PC-3 (cell line): ENCODE measurements at regions not wholly inside any gene's neighbourhood (a gene's known extent, or its start where the extent isn't known, plus 50 kb on each side); places are given as distances from the start of the nearest gene placed in this dataset.

Experiments used
- ATAC-seq: fragments of 200-7000 bp; cut with Tn5 transposase; 2 replicates; pipeline ENCODE4 v1.9.1; 2020; ENCODE audit warnings: mild to moderate bottlenecking, moderate library complexity
- BruUV-seq: library from RNA; stranded (reverse); fragments of 400-500 nt; replicated peaks from 2 replicates; lab custom pipeline; 2021; lab: Mats Ljungman, UMichigan
- CTCF ChIA-PET: fragments of 300-600 bp; sonication (Branson Sonifier 250); formaldehyde crosslinking; loops from one replicate; lab custom pipeline; 2022; ENCODE audit warnings: antibody characterized with exemption; lab: Charles Lee
- POLR2A ChIA-PET: fragments of 300-600 bp; sonication (Branson Sonifier 250); formaldehyde crosslinking; loops from one replicate; lab custom pipeline; 2022; ENCODE audit warnings: antibody characterized with exemption; ENCODE audit not compliant: unreplicated experiment; lab: Charles Lee
- DNase-seq: peaks from one replicate; pipeline ENCODE4 v3.0.0-alpha.2; 2015
- H2AFZ ChIP-seq: fragments of 300-600 bp; sonication (generic); 2 replicates; pipeline ENCODE4 v1.6.0; 2016; ENCODE audit warnings: antibody characterized with exemption, low read length
- H3F3A ChIP-seq: fragments of 300-600 bp; sonication (generic); one replicate; pipeline ENCODE4 v1.6.0; 2017; ENCODE audit warnings: antibody characterized with exemption, low read length, control low read depth, mild to moderate bottlenecking; ENCODE audit not compliant: unreplicated experiment
- H3K27ac ChIP-seq: fragments of 300-600 bp; sonication (generic); 2 replicates; pipeline ENCODE4 v1.5.1; 2016; ENCODE audit warnings: mild to moderate bottlenecking, low read length
- H3K27me3 ChIP-seq: fragments of 300-600 bp; sonication (generic); 2 replicates; pipeline ENCODE4 v1.6.1; 2016; ENCODE audit warnings: low read length, mixed read lengths
- H3K36me3 ChIP-seq: fragments of 300-600 bp; sonication (generic); 2 replicates; pipeline ENCODE4 v1.6.1; 2016; ENCODE audit warnings: low read depth, mixed run types, low read length, mixed read lengths
- H3K4me1 ChIP-seq: fragments of 300-600 bp; sonication (generic); 2 replicates; pipeline ENCODE4 v1.5.1; 2016; ENCODE audit warnings: low read length; ENCODE audit not compliant: insufficient read depth
- H3K4me2 ChIP-seq: fragments of 300-600 bp; sonication (generic); 2 replicates; pipeline ENCODE4 v1.6.0; 2016; ENCODE audit warnings: low read length
- H3K4me3 ChIP-seq: fragments of 300-600 bp; sonication (generic); 2 replicates; pipeline ENCODE4 v1.5.1; 2016; ENCODE audit warnings: mild to moderate bottlenecking, low read length, mixed read lengths
- H3K79me2 ChIP-seq: fragments of 300-600 bp; sonication (generic); 2 replicates; pipeline ENCODE4 v1.6.1; 2017; ENCODE audit warnings: low read length, mixed read lengths
- H3K9ac ChIP-seq: fragments of 300-600 bp; sonication (generic); 2 replicates; pipeline ENCODE4 v1.6.0; 2016; ENCODE audit warnings: mild to moderate bottlenecking, low read length
- H3K9me2 ChIP-seq: fragments of 300-600 bp; sonication (generic); replicated peaks from 2 replicates; pipeline ENCODE4 v1.6.1; 2016; ENCODE audit warnings: mixed run types, low read length, mixed read lengths
- H3K9me3 ChIP-seq: fragments of 300-600 bp; sonication (generic); 2 replicates; pipeline ENCODE4 v1.6.1; 2016; ENCODE audit warnings: low read length, mixed read lengths
- H4K20me1 ChIP-seq: fragments of 300-600 bp; sonication (generic); 2 replicates; pipeline ENCODE4 v1.6.1; 2016; ENCODE audit warnings: low read length, mixed read lengths
- CTCF ChIP-seq: fragments of 300-600 bp; sonication (generic); conservative IDR thresholded peaks from 2 replicates; pipeline ENCODE4 v1.5.1; 2017; ENCODE audit warnings: antibody characterized with exemption, low read depth, mild to moderate bottlenecking, low read length
- EZH2 ChIP-seq: fragments of 300-600 bp; sonication (generic); IDR thresholded peaks from one replicate; pipeline ENCODE4 v1.6.1; 2017; ENCODE audit warnings: antibody characterized with exemption, mild to moderate bottlenecking, low read length; ENCODE audit not compliant: unreplicated experiment
- EZH2phosphoT487 ChIP-seq: fragments of 300-600 bp; sonication (generic); IDR thresholded peaks from 2 replicates; pipeline ENCODE4 v1.6.1; 2018; ENCODE audit warnings: mild to moderate bottlenecking, antibody characterized with exemption, low read length, borderline replicate concordance
- intact Hi-C: fragments of 100-400 bp; cut with micrococcal nuclease; formaldehyde crosslinking; loops from 2 replicates; pipeline ENCODE4 v1.9.0; 2023

GRCh38 chr3:5056111-5056391 lies 66.0 kb upstream of the ARL8B start:
- Histone ChIP-seq H4K20me1 (no peaks in the 10 kb centered on the region), H3K36me3 (no peaks in the 10 kb centered on the region), H3K9me2 (no peaks in the 10 kb centered on the region), H3K27me3 (no peaks in the 10 kb centered on the region), H3K4me2 (no peak overlapping the region), H3K9me3 (no peaks in the 10 kb centered on the region), H3K27ac (no peak overlapping the region), H3K4me1 (peaks cover 16% of the 10 kb centered on the region), H2AFZ (no peak overlapping the region), H3K4me3 (no peak overlapping the region), H3K9ac (no peak overlapping the region), H3K79me2 (no peaks in the 10 kb centered on the region), H3F3A (no peaks in the 10 kb centered on the region)
- TF ChIP-seq CTCF (no peak), EZH2phosphoT487 (no peak), EZH2 (no peak)
- DNase-seq (no peak), ATAC-seq (no peak)
- intact Hi-C loops = loop anchor here (5.0 kb wide), 1 partner anchor 384 kb away; no protein-coding TSS in a partner anchor
- no TSS peak for BruUV-seq
- ChIA-PET POLR2A (no interaction called here), CTCF (no interaction called here)

- Histone ChIP-seq H3K79me2 (no peaks in the 10 kb centered on the region), H3K9ac (no peak overlapping the region), H4K20me1 (no peaks in the 10 kb centered on the region), H3K27ac (no peak overlapping the region), H3K4me1 (peaks cover 16% of the 10 kb centered on the region), H3K4me2 (peak overlapping the region; percentile 47), H3K9me3 (no peaks in the 10 kb centered on the region), H2AFZ (no peak overlapping the region), H3F3A (no peaks in the 10 kb centered on the region), H3K9me2 (no peaks in the 10 kb centered on the region), H3K27me3 (no peaks in the 10 kb centered on the region), H3K36me3 (no peaks in the 10 kb centered on the region), H3K4me3 (no peak overlapping the region)
- no peak for DNase-seq
- ChIA-PET CTCF (interaction anchor here (1.0 to 1.9 kb wide), 5 partner anchors 10 to 345 kb away, joined by 3 to 21 read pairs (median 5); no protein-coding TSS in a partner anchor), POLR2A (interaction anchor here (0.7 kb wide), 1 partner anchor 78 kb away, joined by 6 read pairs; the partner anchor contains the start of gene BHLHE40)
- TF ChIP-seq EZH2phosphoT487 = no peak
- TF ChIP-seq EZH2 = no peak
- ATAC-seq = no peak
- BruUV-seq = no TSS peak
- intact Hi-C loops = loop anchor here (1.0 to 5.0 kb wide), 4 partner anchors 30 to 385 kb away; no protein-coding TSS in a partner anchor
These were observed 64.8 kb upstream of the ARL8B start for GRCh38 chr3:5057272-5057671.

- H3K36me3 ChIP-seq = no peaks in the 10 kb centered on the region
- no peaks in the 10 kb centered on the region for H3K9me3 ChIP-seq
- no peaks in the 10 kb centered on the region for H3K79me2 ChIP-seq
- peak; percentile 95 for DNase-seq
- no peaks in the 10 kb centered on the region for H4K20me1 ChIP-seq
- POLR2A ChIA-PET = interaction anchor here (0.7 kb wide), 1 partner anchor 79 kb away, joined by 6 read pairs; the partner anchor contains the start of gene BHLHE40
- H3K9me2 ChIP-seq = no peaks in the 10 kb centered on the region
- peak; percentile 98 for ATAC-seq
- peak overlapping the region; percentile 47 for H3K4me2 ChIP-seq
- no TSS peak for BruUV-seq
- no peak overlapping the region for H2AFZ ChIP-seq
- intact Hi-C loops = loop anchor here (1.0 to 5.0 kb wide), 6 partner anchors 31 to 402 kb away; no protein-coding TSS in a partner anchor
- H3K4me1 ChIP-seq = peaks cover 16% of the 10 kb centered on the region
- H3K27me3 ChIP-seq = no peaks in the 10 kb centered on the region
- no peak overlapping the region for H3K9ac ChIP-seq
- H3K27ac ChIP-seq = peak overlapping the region; percentile 27
- no peak overlapping the region for H3K4me3 ChIP-seq
- CTCF ChIA-PET = interaction anchor here (0.7 to 1.9 kb wide), 6 partner anchors 9 to 346 kb away, joined by 3 to 21 read pairs (median 4); no protein-coding TSS in a partner anchor
- TF ChIP-seq EZH2phosphoT487 (no peak), CTCF (peak; percentile 85)
- no peaks in the 10 kb centered on the region for H3F3A ChIP-seq
These were observed 64.2 kb upstream of the ARL8B start for GRCh38 chr3:5057857-5058324.
